Stomach (tissue), 8 donors: ENCODE measurements at regions not wholly inside any gene's neighbourhood (a gene's known extent, or its start where the extent isn't known, plus 50 kb on each side); places are given as distances from the start of the nearest gene placed in this dataset.

ENCODE experiments used
- DNase-seq, 2 donors: peaks; one replicate each; pipeline versions ENCODE4 v3.0.0 to v3.0.0-alpha.2; 2013 to 2019
- H3K27ac ChIP-seq, 5 donors: fragments of 200-600 bp in 4 of 5; sonication (generic) in 4 of 5; one replicate each; pipeline ENCODE4 v1.5.1; 2013 to 2019; ENCODE audit warnings: mild to moderate bottlenecking in 1 of 5, moderate library complexity in 1 of 5
- H3K27me3 ChIP-seq, 3 donors: fragments of 200-600 bp; sonication (generic); one replicate each; pipeline ENCODE4 v1.5.1; 2017 to 2019; ENCODE audit warnings: mixed run types in 1 of 3
- H3K36me3 ChIP-seq, 4 donors: fragments of 200-600 bp; sonication (generic); 1 replicate in 3 of 4; 2 replicates in 1 of 4; pipeline ENCODE4 v1.5.1; 2016 to 2019
- H3K4me1 ChIP-seq, 4 donors: fragments of 200-600 bp; sonication (generic); one replicate each; pipeline ENCODE4 v1.5.1; 2016 to 2019
- H3K4me3 ChIP-seq, 4 donors: fragments of 200-600 bp; sonication (generic) in 3 of 4; one replicate each; pipeline ENCODE4 v1.5.1; 2016 to 2019; ENCODE audit warnings: mild to moderate bottlenecking in 1 of 4
- H3K9me3 ChIP-seq, 4 donors: fragments of 200-600 bp; sonication (generic); one replicate each; pipeline ENCODE4 v1.5.1; 2016 to 2019
- CTCF ChIP-seq, 7 experiments: fragments of 450-650 bp in 4 of 7; fragments of 200-600 bp in 3 of 7; sonication (generic) in 3 of 7; IDR thresholded peaks; one replicate each; pipeline ENCODE4 v1.5.1; 2016 to 2019; ENCODE audit warnings: antibody characterized with exemption in 7 of 7, control low read depth in 2 of 7, mild to moderate bottlenecking in 1 of 7
- EP300 ChIP-seq: sonication (generic); formaldehyde crosslinking; IDR thresholded peaks from one replicate; pipeline ENCODE4 v1.6.1; 2017; ENCODE audit warnings: antibody characterized with exemption
- POLR2A ChIP-seq, 4 donors: fragments of 450-650 bp; IDR thresholded peaks; one replicate each; pipeline ENCODE4 v1.6.1; 2016; ENCODE audit warnings: antibody characterized with exemption in 4 of 4, control low read depth in 2 of 4, mild to moderate bottlenecking in 1 of 4, moderate library complexity in 1 of 4
- POLR2AphosphoS5 ChIP-seq, 3 donors: sonication (generic); formaldehyde crosslinking; IDR thresholded peaks; one replicate each; pipeline ENCODE4 v1.6.1; 2016; ENCODE audit warnings: antibody characterized with exemption in 3 of 3
- WGBS, 5 donors: extraction: QIAGEN DNeasy Blood & Tissue Kit in 3 of 5; methylation state at CpG; one replicate each; pipeline versions ENCODE4 v1.1.5 to v1.1.7; 2013 to 2018; 5-methylcytosine and 5-hydroxymethylcytosine counted together
- intact Hi-C: fragments of 100-400 bp; cut with DNase I; formaldehyde crosslinking; loops from one replicate; pipeline ENCODE4 v1.15.1; 2023; ENCODE audit warnings: low total_unique reads
- donor health status: healthy with polysubstance abuse.
- donor health status: Bipolar disorder and iron deficiency.
- donor health status: healthy.

- Histone ChIP-seq H3K36me3 (no peaks in the 10 kb centered on the region), H3K27me3 (no peaks in the 10 kb centered on the region), H3K4me1 (no peaks in the 10 kb centered on the region), H3K9me3 (peaks cover 0 to 13% (median 6%) of the 10 kb centered on the region in 4 donors), H3K4me3 (no peak overlapping the region), H3K27ac (no peak overlapping the region)
- no peak for DNase-seq
- TF ChIP-seq EP300 (no peak), POLR2AphosphoS5 (IDR thresholded peaks at IDR 0.05) (no peak), POLR2A (IDR thresholded peaks at IDR 0.05) (no peak), CTCF (IDR thresholded peaks at IDR 0.05) (no peak)
- 65 to 80% (median 65%) methylated on average over 9 of the region's 9 CpGs for WGBS, 5 donors
- intact Hi-C loops, result no loop called here
Observed at GRCh38 chr6:54730767-54731630, 115.6 kb upstream of the FAM83B start.

GRCh38 chr6:54737247-54737646 lies 109.3 kb upstream of the FAM83B start:
- WGBS, 5 donors, result 76 to 84% (median 81%) methylated on average over 3 of the region's 3 CpGs
- DNase-seq, result no peak
- Histone ChIP-seq H3K27me3 (no peaks in the 10 kb centered on the region), H3K27ac (no peak overlapping the region), H3K4me1 (no peaks in the 10 kb centered on the region), H3K9me3 (peaks cover 0 to 27% (median 13%) of the 10 kb centered on the region in 4 donors), H3K4me3 (no peak overlapping the region), H3K36me3 (no peaks in the 10 kb centered on the region)
- intact Hi-C loops, result no loop called here
- no peak for TF ChIP-seq CTCF (IDR thresholded peaks at IDR 0.05)
- TF ChIP-seq POLR2A (IDR thresholded peaks at IDR 0.05), result no peak

GRCh38 chr6:54747955-54748354 lies 98.6 kb upstream of the FAM83B start:
- intact Hi-C loops, result no loop called here
- H3K36me3 ChIP-seq, result no peaks in the 10 kb centered on the region
- H3K4me1 ChIP-seq, result no peaks in the 10 kb centered on the region
- H3K27ac ChIP-seq, result no peak overlapping the region
- no peak for DNase-seq
- no peak for TF ChIP-seq EP300
- no peak for TF ChIP-seq CTCF (IDR thresholded peaks at IDR 0.05)
- no peak for TF ChIP-seq POLR2A (IDR thresholded peaks at IDR 0.05)
- TF ChIP-seq POLR2AphosphoS5 (IDR thresholded peaks at IDR 0.05), result no peak
- H3K27me3 ChIP-seq, result no peaks in the 10 kb centered on the region
- no peak overlapping the region for H3K4me3 ChIP-seq
- WGBS, 5 donors, result 83 to 93% (median 85%) methylated on average over 1 of the region's 1 CpG
- peaks cover 0 to 23% (median 10%) of the 10 kb centered on the region in 4 donors for H3K9me3 ChIP-seq

GRCh38 chr6:54754406-54754805 lies 92.2 kb upstream of the FAM83B start:
- no peak for DNase-seq
- Histone ChIP-seq H3K4me1 (no peaks in the 10 kb centered on the region), H3K27ac (no peak overlapping the region), H3K27me3 (no peaks in the 10 kb centered on the region), H3K9me3 (no peaks in the 10 kb centered on the region), H3K4me3 (no peak overlapping the region), H3K36me3 (no peaks in the 10 kb centered on the region)
- no peak for TF ChIP-seq POLR2AphosphoS5 (IDR thresholded peaks at IDR 0.05)
- TF ChIP-seq CTCF (IDR thresholded peaks at IDR 0.05), result no peak
- TF ChIP-seq POLR2A (IDR thresholded peaks at IDR 0.05), result no peak
- no peak for TF ChIP-seq EP300
- 81 to 93% (median 87%) methylated on average over 1 of the region's 1 CpG for WGBS, 5 donors
- intact Hi-C loops, result no loop called here
